HCT116 (cell line): ENCODE measurements at regions not wholly inside any gene's neighbourhood (a gene's known extent, or its start where the extent isn't known, plus 50 kb on each side); places are given as distances from the start of the nearest gene placed in this dataset.

Experiments
- ATAC-seq: fragments of 200-7000 bp; cut with Tn5 transposase; 2 replicates; pipeline ENCODE4 v1.9.1; 2020; ENCODE audit warnings: mild to moderate bottlenecking, moderate library complexity
- BruUV-seq: library from RNA; stranded (reverse); fragments of 400-500 nt; replicated peaks from 2 replicates; lab custom pipeline; 2021; lab: Mats Ljungman, UMichigan
- CTCF ChIA-PET: fragments of 300-600 bp; sonication (Branson Sonifier 250); formaldehyde crosslinking; loops from one replicate; lab custom pipeline; 2021; ENCODE audit warnings: antibody characterized with exemption; lab: Charles Lee
- POLR2A ChIA-PET: fragments of 300-600, 350-600 bp; sonication (Branson Sonifier 250); formaldehyde crosslinking; loops from one replicate; lab custom pipeline; 2021; ENCODE audit warnings: antibody characterized with exemption; lab: Charles Lee
- RAD21 ChIA-PET, 2 experiments: fragments of 300-600 bp; sonication (Branson Sonifier 250); formaldehyde crosslinking; loops; one replicate each; lab custom pipeline; 2023; ENCODE audit warnings: low total read pairs in 2 of 2; ENCODE audit not compliant: uncharacterized antibody in 2 of 2, unreplicated experiment in 2 of 2, low non-redundant PET in 1 of 2; lab: Charles Lee
- DNase-seq: peaks from one replicate; pipeline ENCODE4 v3.0.0-alpha.2; 2010; ENCODE audit warnings: low read depth, low spot score
- H2AFZ ChIP-seq: fragments of 200-600 bp; shearing (Covaris generic), sonication (generic); 2 replicates; pipeline ENCODE4 v1.6.1; 2017; ENCODE audit warnings: low read depth, mixed run types, mixed read lengths, antibody characterized with exemption, low read length; ENCODE audit not compliant: poor library complexity, severe bottlenecking
- H3K27ac ChIP-seq: 2 replicates; pipeline ENCODE4 v1.5.1; 2012; ENCODE audit warnings: low read depth, low read length
- H3K27me3 ChIP-seq: fragments of 200-600 bp; sonication (generic); 2 replicates; pipeline ENCODE4 v1.6.1; 2016; ENCODE audit warnings: mixed run types, low read length, mixed read lengths; ENCODE audit not compliant: insufficient read depth
- H3K36me3 ChIP-seq, 2 experiments: fragments of 200-500 bp in 1 of 2; fragments of 200-600 bp in 1 of 2; sonication (Bioruptor generic) in 1 of 2; sonication (generic) in 1 of 2; 2 replicates each; pipeline versions ENCODE4 v1.5.1 to v1.6.1; 2014 to 2016; ENCODE audit warnings: low read length in 2 of 2, inconsistent platforms in 1 of 2, mixed read lengths in 1 of 2, mixed run types in 1 of 2; ENCODE audit not compliant: insufficient read depth in 2 of 2, control insufficient read depth in 1 of 2
- H3K4me1 ChIP-seq, 2 experiments: fragments of 200-600 bp in 1 of 2; sonication (generic) in 1 of 2; 2 replicates each; pipeline versions ENCODE4 v1.5.1 to v1.6.1; 2012 to 2017; ENCODE audit warnings: low read length in 2 of 2, inconsistent platforms in 1 of 2, mild to moderate bottlenecking in 1 of 2, mixed read lengths in 1 of 2, mixed run types in 1 of 2, moderate library complexity in 1 of 2; ENCODE audit not compliant: insufficient read depth in 2 of 2, control insufficient read depth in 1 of 2
- H3K4me2 ChIP-seq: fragments of 200-600 bp; sonication (generic); 2 replicates; pipeline ENCODE4 v1.6.1; 2017; ENCODE audit warnings: mixed run types, low read length, mixed read lengths
- H3K4me3 ChIP-seq, 2 experiments: fragments of 200-600 bp in 1 of 2; sonication (generic) in 1 of 2; replicated peaks in 1 of 2; 2 replicates each; pipeline ENCODE4 v1.5.1; 2011 to 2016; ENCODE audit warnings: low read length in 2 of 2, control low read depth in 1 of 2, low read depth in 1 of 2, mild to moderate bottlenecking in 1 of 2, mixed read lengths in 1 of 2, mixed run types in 1 of 2
- H3K79me2 ChIP-seq: fragments of 200-600 bp; sonication (generic); 2 replicates; pipeline ENCODE4 v1.6.1; 2017; ENCODE audit warnings: mild to moderate bottlenecking, mixed run types, low read length, moderate library complexity, mixed read lengths; ENCODE audit not compliant: insufficient read depth
- H3K9ac ChIP-seq: fragments of 200-600 bp; sonication (generic); 2 replicates; pipeline ENCODE4 v1.6.1; 2016; ENCODE audit warnings: low read length, mixed read lengths
- H3K9me2 ChIP-seq: fragments of 200-600 bp; sonication (generic), shearing (Covaris generic); 2 replicates; pipeline ENCODE4 v1.6.1; 2017; ENCODE audit warnings: mixed run types, mild to moderate bottlenecking, moderate library complexity; ENCODE audit not compliant: insufficient read depth
- H3K9me3 ChIP-seq, 2 experiments: fragments of 200-500 bp in 1 of 2; fragments of 200-600 bp in 1 of 2; sonication (Bioruptor generic) in 1 of 2; sonication (generic) in 1 of 2; 2 replicates each; pipeline ENCODE4 v1.6.1; 2014 to 2017; ENCODE audit warnings: low read length in 2 of 2, mixed read lengths in 2 of 2, inconsistent platforms in 1 of 2, low read depth in 1 of 2, mild to moderate bottlenecking in 1 of 2, mixed run types in 1 of 2, moderate library complexity in 1 of 2; ENCODE audit not compliant: control insufficient read depth in 1 of 2, insufficient read depth in 1 of 2
- H4K20me1 ChIP-seq: fragments of 200-600 bp; sonication (generic), shearing (Covaris generic); 2 replicates; pipeline ENCODE4 v1.6.1; 2017; ENCODE audit warnings: mixed run types, mild to moderate bottlenecking, moderate library complexity; ENCODE audit not compliant: insufficient read depth
- ELF1 ChIP-seq: IDR thresholded peaks from 2 replicates; pipeline ENCODE4 v1.6.1; 2012; ENCODE audit warnings: low read depth, borderline replicate concordance
- EZH2 ChIP-seq: fragments of 200-600 bp; sonication (generic); IDR thresholded peaks from 2 replicates; pipeline ENCODE4 v1.6.1; 2017; ENCODE audit warnings: antibody characterized with exemption, mixed run types
- EZH2phosphoT487 ChIP-seq: fragments of 200-600 bp; IDR thresholded peaks from 2 replicates; pipeline ENCODE4 v1.6.1; 2018; ENCODE audit warnings: antibody characterized with exemption, borderline replicate concordance
- JUND ChIP-seq: IDR thresholded peaks from 2 replicates; pipeline ENCODE4 v1.6.1; 2012
- SIN3A ChIP-seq: IDR thresholded peaks from 2 replicates; pipeline ENCODE4 v1.6.1; 2012; ENCODE audit warnings: low read depth
- SP1 ChIP-seq: IDR thresholded peaks from 2 replicates; pipeline ENCODE4 v1.6.1; 2012; ENCODE audit warnings: low read depth
- ZNF274 ChIP-seq: fragments of 200-500 bp; sonication (Bioruptor generic); IDR thresholded peaks from 2 replicates; pipeline ENCODE4 v1.6.1; 2014; ENCODE audit warnings: mild to moderate bottlenecking, low read depth, low read length, inconsistent platforms
- intact Hi-C: fragments of 100-400 bp; cut with micrococcal nuclease; formaldehyde crosslinking; loops from 2 replicates; pipeline ENCODE4 v1.10.0; 2022
- TF ChIP-seq, protein P1 (sequence below): IDR thresholded peaks from 2 replicates; pipeline ENCODE4 v1.6.1; 2012; ENCODE audit warnings: low read depth
- TF ChIP-seq, protein P2 (sequence below): IDR thresholded peaks from 2 replicates; pipeline ENCODE4 v1.6.1; 2012
- TF ChIP-seq, protein P3 (sequence below): IDR thresholded peaks from 2 replicates; pipeline ENCODE4 v1.6.1; 2011; ENCODE audit warnings: mild to moderate bottlenecking, low read length, moderate library complexity; ENCODE audit not compliant: insufficient replicate concordance; ENCODE audit errors: extremely low read depth
- TF ChIP-seq, protein P4 (sequence below): IDR thresholded peaks from 2 replicates; pipeline ENCODE4 v1.6.1; 2012

DNA sequence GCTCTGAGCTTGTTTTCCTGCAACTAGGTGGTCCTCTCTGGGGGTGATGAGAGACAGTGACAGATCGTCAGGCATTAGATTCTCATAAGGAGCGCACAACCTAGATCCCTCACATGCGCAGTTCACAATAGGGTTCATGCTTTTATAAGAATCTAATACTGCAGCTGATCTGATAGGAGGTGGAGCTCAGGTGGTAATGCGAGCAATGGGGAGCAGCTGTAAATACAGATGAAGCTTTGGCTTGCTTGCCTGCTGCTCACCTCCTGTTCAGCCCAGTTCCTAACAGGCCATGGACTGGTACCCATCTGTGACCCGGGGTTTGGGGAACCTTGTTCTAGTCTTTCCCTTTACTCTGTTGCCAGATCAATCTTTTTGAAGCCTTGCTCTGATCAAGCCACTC lies 89.5 kb upstream of the POU5F2 start:
- Histone ChIP-seq H3K27me3 (no peaks in the 10 kb centered on the region), H4K20me1 (no peaks in the 10 kb centered on the region), H3K9me2 (no peaks in the 10 kb centered on the region), H2AFZ (no peak overlapping the region), H3K79me2 (no peaks in the 10 kb centered on the region), H3K9ac (no peak overlapping the region), H3K4me3 (no peak overlapping the region), H3K4me1 (peaks cover 0 to 9% of the 10 kb centered on the region in 2 experiments; a peak in 2 of 4 replicates), H3K27ac (no peak overlapping the region), H3K9me3 (no peaks in the 10 kb centered on the region), H3K36me3 (no peaks in the 10 kb centered on the region), H3K4me2 (no peak overlapping the region)
- intact Hi-C loops: no loop called here
- POLR2A ChIA-PET: no interaction called here
- DNase-seq: no peak
- ATAC-seq: no peak
- RAD21 ChIA-PET: no interaction called here
- TF ChIP-seq, protein P1, sequence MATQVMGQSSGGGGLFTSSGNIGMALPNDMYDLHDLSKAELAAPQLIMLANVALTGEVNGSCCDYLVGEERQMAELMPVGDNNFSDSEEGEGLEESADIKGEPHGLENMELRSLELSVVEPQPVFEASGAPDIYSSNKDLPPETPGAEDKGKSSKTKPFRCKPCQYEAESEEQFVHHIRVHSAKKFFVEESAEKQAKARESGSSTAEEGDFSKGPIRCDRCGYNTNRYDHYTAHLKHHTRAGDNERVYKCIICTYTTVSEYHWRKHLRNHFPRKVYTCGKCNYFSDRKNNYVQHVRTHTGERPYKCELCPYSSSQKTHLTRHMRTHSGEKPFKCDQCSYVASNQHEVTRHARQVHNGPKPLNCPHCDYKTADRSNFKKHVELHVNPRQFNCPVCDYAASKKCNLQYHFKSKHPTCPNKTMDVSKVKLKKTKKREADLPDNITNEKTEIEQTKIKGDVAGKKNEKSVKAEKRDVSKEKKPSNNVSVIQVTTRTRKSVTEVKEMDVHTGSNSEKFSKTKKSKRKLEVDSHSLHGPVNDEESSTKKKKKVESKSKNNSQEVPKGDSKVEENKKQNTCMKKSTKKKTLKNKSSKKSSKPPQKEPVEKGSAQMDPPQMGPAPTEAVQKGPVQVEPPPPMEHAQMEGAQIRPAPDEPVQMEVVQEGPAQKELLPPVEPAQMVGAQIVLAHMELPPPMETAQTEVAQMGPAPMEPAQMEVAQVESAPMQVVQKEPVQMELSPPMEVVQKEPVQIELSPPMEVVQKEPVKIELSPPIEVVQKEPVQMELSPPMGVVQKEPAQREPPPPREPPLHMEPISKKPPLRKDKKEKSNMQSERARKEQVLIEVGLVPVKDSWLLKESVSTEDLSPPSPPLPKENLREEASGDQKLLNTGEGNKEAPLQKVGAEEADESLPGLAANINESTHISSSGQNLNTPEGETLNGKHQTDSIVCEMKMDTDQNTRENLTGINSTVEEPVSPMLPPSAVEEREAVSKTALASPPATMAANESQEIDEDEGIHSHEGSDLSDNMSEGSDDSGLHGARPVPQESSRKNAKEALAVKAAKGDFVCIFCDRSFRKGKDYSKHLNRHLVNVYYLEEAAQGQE: no peak
- no peak for TF ChIP-seq JUND
- TF ChIP-seq EZH2: no peak
- TF ChIP-seq, protein P2, sequence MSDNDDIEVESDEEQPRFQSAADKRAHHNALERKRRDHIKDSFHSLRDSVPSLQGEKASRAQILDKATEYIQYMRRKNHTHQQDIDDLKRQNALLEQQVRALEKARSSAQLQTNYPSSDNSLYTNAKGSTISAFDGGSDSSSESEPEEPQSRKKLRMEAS: no peak
- TF ChIP-seq SP1: no peak
- no TSS peak for BruUV-seq
- CTCF ChIA-PET: no interaction called here

DNA sequence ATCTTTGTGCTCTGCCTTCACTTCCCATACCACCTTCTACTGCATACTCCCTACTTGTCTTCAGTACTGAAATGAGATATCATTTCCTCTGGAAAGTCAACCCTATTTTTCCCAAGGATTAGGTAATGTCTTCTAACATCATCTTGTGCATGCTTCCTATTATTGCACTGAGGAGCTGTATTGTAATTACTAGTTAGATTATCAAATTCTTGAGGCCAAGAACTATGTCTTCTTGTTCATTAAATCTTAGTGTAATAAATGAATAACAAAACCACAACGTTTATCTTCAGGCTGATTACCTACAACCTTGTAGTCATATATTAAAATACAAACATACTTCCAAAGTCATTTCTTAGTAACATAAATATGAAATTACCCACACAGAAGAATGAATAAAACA lies 87.9 kb upstream of the POU5F2 start:
- intact Hi-C loops: no loop called here
- CTCF ChIA-PET: no interaction called here
- TF ChIP-seq, protein P3, sequence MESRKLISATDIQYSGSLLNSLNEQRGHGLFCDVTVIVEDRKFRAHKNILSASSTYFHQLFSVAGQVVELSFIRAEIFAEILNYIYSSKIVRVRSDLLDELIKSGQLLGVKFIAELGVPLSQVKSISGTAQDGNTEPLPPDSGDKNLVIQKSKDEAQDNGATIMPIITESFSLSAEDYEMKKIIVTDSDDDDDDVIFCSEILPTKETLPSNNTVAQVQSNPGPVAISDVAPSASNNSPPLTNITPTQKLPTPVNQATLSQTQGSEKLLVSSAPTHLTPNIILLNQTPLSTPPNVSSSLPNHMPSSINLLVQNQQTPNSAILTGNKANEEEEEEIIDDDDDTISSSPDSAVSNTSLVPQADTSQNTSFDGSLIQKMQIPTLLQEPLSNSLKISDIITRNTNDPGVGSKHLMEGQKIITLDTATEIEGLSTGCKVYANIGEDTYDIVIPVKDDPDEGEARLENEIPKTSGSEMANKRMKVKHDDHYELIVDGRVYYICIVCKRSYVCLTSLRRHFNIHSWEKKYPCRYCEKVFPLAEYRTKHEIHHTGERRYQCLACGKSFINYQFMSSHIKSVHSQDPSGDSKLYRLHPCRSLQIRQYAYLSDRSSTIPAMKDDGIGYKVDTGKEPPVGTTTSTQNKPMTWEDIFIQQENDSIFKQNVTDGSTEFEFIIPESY: no peak
- TF ChIP-seq EZH2phosphoT487: no peak
- TF ChIP-seq, protein P4, sequence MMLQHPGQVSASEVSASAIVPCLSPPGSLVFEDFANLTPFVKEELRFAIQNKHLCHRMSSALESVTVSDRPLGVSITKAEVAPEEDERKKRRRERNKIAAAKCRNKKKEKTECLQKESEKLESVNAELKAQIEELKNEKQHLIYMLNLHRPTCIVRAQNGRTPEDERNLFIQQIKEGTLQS: no peak
- no peak for TF ChIP-seq ZNF274
- no peak for TF ChIP-seq JUND
- no peak for TF ChIP-seq ELF1
- no peak for TF ChIP-seq SIN3A

More for the DNA sequence above, 87.9 kb upstream of the POU5F2 start:
- DNase-seq (no peak), ATAC-seq (no peak)
- H3K27ac ChIP-seq: no peak overlapping the region
- no TSS peak for BruUV-seq
- no peaks in the 10 kb centered on the region for H3K36me3 ChIP-seq
- no peak overlapping the region for H3K9ac ChIP-seq
- no peak overlapping the region for H3K4me3 ChIP-seq
- ChIA-PET POLR2A (no interaction called here), RAD21 (no interaction called here)
- no peaks in the 10 kb centered on the region for H3K79me2 ChIP-seq
- no peak overlapping the region for H3K4me2 ChIP-seq
- H3K4me1 ChIP-seq: peaks cover 0 to 9% of the 10 kb centered on the region in 2 experiments; a peak in 2 of 4 replicates
- H3K9me3 ChIP-seq: no peaks in the 10 kb centered on the region
- H2AFZ ChIP-seq: no peak overlapping the region
- no peaks in the 10 kb centered on the region for H3K9me2 ChIP-seq
- no peaks in the 10 kb centered on the region for H4K20me1 ChIP-seq
- no peaks in the 10 kb centered on the region for H3K27me3 ChIP-seq
